ENCODE measurements at regions not wholly inside any gene's neighbourhood (a gene's known extent, or its start where the extent isn't known, plus 50 kb on each side); places are given as distances from the start of the nearest gene placed in this dataset.
"Not testable (repeated sequence)": the region's sequence is repeated elsewhere in the genome, so short reads cannot be mapped to it uniquely, and the experiment has no call there.

DNA sequence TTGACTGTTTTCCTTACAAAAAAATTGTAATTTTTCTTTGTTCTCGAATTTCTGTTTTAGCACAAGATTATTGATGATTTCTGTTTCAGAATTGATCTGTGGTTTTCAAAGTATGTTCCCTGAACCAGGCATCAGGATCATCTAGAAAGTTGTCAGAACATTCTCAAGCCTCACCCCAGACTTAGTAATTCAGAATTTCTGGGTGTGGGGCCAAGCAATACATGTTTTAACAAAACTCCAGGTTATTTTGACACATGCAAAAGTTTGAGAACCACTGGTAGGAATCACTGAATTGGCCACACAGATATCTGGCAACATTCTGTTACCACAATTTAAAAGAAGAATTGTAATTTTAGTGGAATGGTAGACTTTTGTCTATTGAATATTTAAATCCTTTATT, 1173.9 kb upstream of the LRRTM3 start:
- DNase-seq (ENCODE audit: low read depth, low spot score): no peak

- no peak for DNase-seq (ENCODE audit: low read depth, low spot score)
Measured at GRCh38 chr10:65753532-65753931, 1172.3 kb upstream of the LRRTM3 start.

DNA sequence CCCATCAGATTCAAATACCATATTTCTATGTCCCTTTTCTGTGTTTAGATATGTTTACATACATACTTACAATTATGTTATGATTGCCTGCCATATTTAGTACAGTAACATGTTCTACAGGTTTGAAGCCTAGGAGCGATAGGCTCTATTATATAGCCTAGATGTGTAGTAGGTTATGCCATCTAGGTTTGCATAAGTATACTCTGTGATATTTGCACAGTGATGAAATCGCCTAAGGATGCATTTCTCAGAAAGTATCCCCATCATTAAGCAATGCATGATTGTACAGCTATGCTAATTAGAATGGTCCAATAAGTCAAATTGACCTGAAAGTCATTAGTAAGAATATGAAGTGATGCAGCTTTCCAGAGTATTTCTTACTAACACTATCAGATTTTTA, 1171.7 kb upstream of the LRRTM3 start:
- DNase-seq (ENCODE audit: low read depth, low spot score): no peak

- DNase-seq (ENCODE audit: low read depth, low spot score): no peak
Measured at GRCh38 chr10:65762311-65762710, 1163.5 kb upstream of the LRRTM3 start.

- no peak for DNase-seq (ENCODE audit: low read depth, low spot score)
Measured at GRCh38 chr10:65765006-65765541, 1160.8 kb upstream of the LRRTM3 start.

GRCh38 chr10:65769828-65770227, 1156.0 kb upstream of the LRRTM3 start:
- no peak for DNase-seq (ENCODE audit: low read depth, low spot score)

DNA sequence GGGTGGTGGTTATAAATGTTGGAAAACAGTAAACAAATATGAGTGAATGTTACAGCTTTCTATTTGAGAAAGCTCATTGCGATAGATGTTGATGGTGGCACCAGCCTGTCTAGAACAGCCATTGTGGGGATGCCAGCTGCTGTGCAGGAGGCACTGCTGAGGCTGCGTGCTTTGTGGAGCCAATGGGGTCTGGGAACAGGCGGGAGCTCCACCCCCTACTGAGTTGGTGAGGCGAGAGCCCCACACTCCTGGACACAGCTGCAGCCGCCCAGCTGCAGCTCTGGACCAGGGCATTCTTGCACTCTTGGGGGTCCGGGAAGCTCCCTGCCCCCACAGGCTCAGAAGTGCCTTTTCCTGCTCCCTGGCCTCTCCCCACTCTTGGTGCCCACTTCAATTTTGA, 1147.1 kb upstream of the LRRTM3 start:
- DNase-seq (ENCODE audit: low read depth, low spot score): no peak

DNA sequence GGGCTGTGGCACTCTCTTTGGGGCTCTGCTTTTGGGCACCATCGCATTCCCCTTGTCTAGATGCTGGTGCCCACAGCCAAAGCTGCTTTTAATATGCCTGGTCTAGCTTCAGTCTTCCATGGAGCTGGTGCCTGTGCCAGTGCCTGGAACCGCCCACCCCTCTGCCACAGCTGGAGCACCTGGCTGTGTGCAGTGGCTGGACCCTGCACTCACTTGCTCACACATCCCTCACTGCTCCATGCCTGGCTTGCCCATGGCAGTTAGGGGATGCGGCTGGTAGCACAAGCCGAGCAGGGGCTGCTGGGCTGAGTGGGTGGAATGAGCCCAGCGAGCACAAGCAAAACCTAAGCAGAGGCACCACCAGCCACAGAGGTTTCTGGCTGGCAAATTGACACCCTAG, 1145.9 kb upstream of the LRRTM3 start:
- no peak for DNase-seq (ENCODE audit: low read depth, low spot score)

- DNase-seq (ENCODE audit: low read depth, low spot score): no peak
Measured at GRCh38 chr10:65786279-65786678, 1139.6 kb upstream of the LRRTM3 start.

GRCh38 chr10:65787571-65787970, 1138.3 kb upstream of the LRRTM3 start:
- no peak for DNase-seq (ENCODE audit: low read depth, low spot score)

DNA sequence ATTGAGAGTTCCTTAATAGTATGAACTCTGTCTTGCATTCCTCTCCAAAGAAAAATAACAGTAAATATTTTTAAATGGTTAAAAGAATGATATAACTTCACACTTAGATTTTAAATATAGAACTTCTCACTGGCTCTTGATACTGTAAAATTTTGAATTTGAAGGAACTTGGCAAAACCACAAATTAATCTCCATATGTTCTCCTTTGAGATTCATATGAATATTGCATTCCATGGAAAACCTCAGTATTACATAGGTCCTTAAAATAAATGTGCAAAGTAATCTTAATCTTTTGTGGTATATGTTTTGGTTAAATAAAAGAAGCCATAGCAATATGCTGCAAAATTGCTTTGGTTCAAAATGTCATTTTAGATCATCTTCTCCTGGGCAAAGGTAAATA, 1137.6 kb upstream of the LRRTM3 start:
- DNase-seq (ENCODE audit: low read depth, low spot score): no peak

DNA sequence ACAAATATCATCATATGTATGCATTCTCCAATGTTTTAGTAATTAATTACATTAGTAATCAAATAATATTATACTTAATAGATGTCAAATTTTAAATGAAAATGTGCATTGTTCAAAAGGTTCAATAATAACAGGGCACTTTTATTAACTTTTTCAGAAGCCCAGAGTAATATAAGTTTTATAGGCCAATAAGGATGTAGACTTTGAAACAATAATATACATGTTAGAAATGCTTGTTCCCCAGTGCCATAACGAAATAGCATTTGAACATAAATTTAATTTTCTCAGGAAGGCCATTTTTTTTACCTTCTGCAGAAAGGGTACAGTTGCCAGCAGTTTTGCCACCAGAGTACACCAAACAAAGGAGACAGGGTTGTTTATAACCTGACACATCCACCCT, 1133.9 kb upstream of the LRRTM3 start:
- DNase-seq (ENCODE audit: low read depth, low spot score): no peak

- no peak for DNase-seq (ENCODE audit: low read depth, low spot score)
Measured at GRCh38 chr10:65793738-65794425, 1132.0 kb upstream of the LRRTM3 start.

GRCh38 chr10:65794861-65795260, 1131.0 kb upstream of the LRRTM3 start:
- not testable (repeated sequence) for DNase-seq (ENCODE audit: low read depth, low spot score)

GRCh38 chr10:65796472-65796871, 1129.4 kb upstream of the LRRTM3 start:
- no peak for DNase-seq (ENCODE audit: low read depth, low spot score)

DNA sequence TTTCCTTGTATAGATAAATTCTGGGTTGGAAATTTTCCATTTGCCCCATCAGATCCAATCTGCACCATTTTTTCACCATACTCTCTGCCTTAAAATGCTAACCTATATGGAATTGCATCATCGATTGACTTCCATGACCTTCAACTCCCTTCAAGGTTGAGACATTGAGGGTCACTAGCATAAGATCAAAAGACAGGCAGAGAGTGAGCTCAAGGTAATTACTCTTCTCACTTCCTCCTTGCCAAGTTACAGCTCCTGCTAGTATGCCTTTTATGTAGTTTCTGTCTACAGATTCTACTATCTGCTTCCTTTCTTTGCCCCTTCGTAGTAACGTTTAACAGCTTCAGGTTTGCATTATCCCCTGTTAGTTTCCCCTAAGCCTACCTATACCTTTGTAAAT, 1127.7 kb upstream of the LRRTM3 start:
- DNase-seq (ENCODE audit: low read depth, low spot score): no peak

DNA sequence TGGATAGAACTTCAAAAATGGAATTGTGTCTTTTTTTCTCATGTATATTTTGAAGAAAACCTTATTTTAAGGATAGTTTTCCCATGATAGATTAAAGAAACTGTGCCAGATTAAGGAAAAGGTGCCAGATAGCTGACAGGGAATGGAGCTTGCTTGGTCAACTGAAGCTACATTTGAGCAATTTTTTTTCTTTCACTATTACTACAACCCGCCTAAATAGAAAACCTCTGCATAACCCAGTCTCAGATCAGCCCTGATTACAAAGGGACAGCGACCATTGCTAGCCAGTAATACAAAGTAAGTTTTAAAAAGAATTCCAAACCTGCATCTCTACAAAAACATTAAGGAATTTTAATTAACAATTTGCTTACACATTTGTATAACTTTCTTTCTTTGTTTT, 1123.4 kb upstream of the LRRTM3 start:
- DNase-seq (ENCODE audit: low read depth, low spot score): no peak

- DNase-seq (ENCODE audit: low read depth, low spot score): no peak
Measured at GRCh38 chr10:65805511-65805910, 1120.3 kb upstream of the LRRTM3 start.

DNA sequence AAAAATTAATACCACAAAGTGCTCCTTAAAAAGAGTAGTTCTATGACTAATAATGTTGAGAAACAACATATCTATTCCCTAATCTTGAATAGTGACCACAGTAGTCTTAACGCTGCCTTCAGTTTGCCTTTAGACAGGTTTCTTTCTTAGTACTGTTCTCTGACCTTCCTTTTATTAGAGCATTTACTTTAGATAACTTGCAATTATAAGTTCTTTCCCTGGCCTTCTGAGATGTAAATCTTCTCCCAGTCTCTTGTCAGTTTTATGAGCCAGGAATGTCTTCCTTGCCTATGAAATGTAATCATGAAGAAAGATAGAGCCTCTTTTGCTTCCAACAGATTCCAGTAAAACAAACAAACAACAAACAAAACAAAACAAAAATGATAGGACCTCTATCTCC, 1119.8 kb upstream of the LRRTM3 start:
- no peak for DNase-seq (ENCODE audit: low read depth, low spot score)

DNA sequence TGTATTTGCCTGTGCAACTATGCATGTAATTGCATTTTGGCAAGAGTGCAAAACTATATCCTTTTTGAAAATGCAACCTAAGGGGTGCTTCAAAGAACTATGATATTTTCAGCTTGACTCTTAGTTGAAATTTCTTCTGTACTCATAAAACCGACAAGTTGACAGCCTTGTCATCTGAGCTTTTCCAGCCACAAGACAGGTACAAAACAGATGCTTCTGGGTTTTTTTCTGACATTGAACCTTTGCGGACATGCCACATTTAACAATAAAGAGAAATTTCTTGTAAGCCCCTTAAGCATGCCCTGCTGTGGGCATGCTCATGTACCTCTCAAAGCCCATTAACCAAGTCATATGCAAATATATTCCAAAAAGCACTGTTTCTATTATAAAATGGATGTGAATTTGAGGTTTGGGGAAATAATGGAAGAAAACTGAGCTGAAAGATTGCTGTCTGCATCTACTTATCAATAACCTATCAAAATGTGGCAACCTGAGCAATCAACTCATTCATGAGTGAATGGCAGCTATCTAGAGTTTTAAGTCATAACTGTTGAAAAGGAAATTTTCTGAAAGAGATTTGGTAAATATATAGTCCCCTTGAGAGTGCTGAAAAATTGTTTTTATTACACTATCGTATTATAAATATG, 1117.0 kb upstream of the LRRTM3 start:
- no peak for DNase-seq (ENCODE audit: low read depth, low spot score)

DNA sequence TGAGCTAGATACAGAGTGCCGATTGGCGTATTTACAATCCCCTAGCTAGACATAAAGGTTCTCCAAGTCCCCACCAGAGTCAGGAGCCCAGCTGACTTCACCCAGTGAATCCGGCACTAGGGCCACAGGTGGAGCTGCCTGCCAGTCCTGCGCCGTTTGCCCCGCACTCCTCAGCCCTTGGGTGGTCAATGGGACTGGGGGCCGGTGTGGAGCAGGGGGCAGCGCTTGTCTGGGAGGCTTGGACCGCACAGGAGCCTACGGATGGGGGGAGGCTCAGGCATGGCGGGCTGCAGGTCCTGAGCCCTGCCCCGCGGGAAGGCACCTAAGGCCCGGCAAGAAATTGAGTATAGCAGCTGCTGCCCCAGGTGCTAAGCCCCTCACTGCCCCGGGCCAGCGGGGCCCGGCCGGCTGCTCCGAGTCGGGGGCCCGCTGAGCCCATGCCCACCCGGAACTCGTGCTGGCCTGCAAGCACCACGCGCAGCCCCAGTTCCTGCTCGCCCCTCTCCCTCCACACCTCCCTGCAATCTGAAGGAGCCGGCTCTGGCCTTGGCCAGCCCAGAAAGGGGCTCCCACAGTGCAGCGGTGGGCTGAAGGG, 1113.8 kb upstream of the LRRTM3 start:
- DNase-seq (ENCODE audit: low read depth, low spot score): no peak

DNA sequence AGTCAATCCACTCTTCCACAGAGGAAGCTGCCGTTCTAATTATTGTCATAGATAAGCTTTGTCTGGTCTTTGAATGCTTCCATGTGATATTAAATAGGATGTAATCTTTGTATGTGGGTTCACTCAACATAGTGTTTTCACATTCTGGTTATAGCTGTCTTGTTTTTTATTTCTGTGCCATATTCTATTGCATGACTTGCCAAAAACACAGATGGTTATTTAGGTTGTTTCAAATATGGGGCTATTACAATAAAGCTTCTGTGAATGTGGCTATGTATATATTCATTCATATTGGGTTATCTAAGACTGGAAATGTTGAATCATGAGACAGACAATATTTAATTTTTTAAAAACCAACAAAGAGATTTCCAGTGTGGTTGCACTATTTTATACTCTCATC, 1109.3 kb upstream of the LRRTM3 start:
- DNase-seq (ENCODE audit: low read depth, low spot score): no peak

- no peak for DNase-seq (ENCODE audit: low read depth, low spot score)
Measured at GRCh38 chr10:65818990-65819389, 1106.8 kb upstream of the LRRTM3 start.

Measured in smooth muscle cell of the brain vasculature (primary cell).